Stimulated activated naive CD4-positive, alpha-beta T cell treated with Interleukin-2 at 50 U/mL for 16 hours (primary cell): ENCODE measurements at regions not wholly inside any gene's neighbourhood (a gene's known extent, or its start where the extent isn't known, plus 50 kb on each side); places are given as distances from the start of the nearest gene placed in this dataset.

Source experiments
- DNase-seq: peaks from one replicate; lab custom pipeline; 2025; lab: John Stamatoyannopoulos, UW

DNA sequence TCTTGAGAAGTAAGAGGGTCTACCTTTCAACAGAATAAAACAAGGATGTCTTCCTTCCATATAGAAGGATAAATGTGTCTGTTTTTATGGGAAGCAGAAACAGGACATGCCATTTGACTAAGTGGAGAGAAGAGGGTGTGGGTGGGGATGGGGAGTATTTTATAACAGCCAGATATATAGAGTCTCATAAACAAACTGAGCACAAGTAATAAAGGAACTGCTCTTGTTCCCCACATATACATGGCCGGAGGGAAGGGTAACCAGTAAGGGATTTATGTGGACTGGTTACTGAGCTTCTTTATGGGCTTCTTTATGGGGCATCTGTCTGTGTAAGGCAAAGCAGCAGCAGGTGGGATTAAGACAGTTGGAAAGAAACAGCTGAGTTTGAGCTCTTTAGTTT is 558.1 kb downstream of the REEP3 start:
- no peak for DNase-seq

DNA sequence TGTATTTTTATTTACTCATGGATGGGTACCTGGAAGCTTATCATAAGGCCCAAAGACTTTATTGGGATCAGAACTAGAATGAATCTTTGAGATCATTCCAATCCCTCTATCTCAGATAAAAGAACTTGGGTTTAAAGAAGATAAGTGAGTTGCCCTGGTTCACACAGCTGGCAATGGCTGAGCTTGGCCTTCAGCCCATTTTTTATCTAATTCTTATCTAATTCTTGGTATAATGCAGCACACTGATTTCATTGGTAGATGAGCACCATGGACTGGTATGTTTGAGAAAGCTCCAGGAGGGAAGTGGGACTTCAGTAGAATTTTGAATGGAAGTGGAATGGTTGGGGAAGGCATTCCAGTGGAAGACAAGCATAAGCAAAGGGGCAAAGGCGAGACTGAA is 558.9 kb downstream of the REEP3 start:
- no peak for DNase-seq

- no peak for DNase-seq
Measured at GRCh38 chr10:64081947-64082482, 560.8 kb downstream of the REEP3 start.

DNA sequence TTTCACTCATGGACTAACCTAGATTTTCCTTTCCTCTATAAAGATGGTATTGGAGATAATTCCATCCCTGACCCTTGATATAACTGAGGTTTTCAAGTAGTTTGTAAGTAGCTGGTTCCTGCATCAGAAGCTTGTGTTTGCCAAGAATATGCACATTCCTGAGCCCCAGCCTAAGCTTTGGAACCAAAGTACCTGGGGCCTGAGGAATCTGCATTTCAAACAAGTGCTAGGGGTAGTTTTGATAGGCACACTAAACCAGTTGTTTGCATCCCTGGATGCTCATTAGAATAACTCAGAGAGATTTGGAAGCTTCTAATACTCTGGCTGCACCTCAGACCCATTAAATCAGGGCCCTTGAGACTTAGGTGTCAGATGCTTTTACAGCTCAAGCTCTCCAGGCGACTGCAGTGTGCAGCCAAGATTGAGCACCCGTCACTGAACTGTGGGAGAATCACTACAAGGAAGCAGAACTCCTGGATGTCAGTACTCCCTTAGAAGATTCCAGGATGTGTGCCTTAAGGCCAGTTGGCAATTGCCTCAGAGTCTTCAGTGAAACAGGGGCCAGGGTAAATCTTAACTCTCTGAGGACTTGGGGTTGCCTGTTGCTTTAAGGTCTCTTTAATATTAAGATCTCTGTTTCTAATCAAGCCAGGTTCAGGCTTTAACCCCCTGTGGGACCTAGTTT is 565.0 kb downstream of the REEP3 start:
- DNase-seq: no peak

GRCh38 chr10:64089648-64090047 is 568.4 kb downstream of the REEP3 start:
- no peak for DNase-seq

DNA sequence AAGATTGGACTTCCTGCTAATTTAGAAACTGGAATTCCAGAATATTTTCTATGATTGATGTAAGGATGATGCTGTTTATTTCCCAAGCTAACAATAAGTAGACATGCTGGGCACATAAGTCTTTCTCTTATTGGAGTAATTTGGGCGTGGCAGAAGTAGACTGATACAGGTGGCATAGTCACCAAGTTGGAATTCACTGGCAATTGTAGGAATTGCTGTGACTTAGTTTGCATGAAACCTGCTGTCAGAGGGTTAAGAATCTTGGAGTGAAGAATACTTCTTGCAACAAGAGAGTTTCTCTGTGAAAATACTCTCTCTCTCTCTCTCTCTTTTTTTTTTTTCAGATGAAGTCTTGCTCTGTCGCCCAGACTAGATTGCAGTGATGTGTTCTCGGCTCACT is 569.7 kb downstream of the REEP3 start:
- no peak for DNase-seq

DNA sequence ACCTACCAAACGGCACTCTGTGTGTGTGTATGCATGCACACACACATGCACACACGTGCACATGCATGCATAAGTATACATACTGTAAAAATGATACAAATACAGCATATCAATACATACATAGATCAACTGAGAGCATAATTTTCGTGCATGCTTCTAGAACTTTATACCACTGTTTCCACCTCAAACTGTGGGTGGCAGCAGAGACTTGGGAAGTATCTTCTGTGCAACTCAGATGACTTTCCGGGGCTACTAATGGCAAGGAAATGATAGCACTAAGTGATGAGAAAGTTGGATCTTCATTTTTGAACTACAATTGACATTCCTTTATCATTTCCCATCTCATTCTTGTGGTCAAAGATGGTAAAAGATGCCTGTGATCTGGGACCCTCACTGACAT is 570.7 kb downstream of the REEP3 start:
- DNase-seq: no peak

DNA sequence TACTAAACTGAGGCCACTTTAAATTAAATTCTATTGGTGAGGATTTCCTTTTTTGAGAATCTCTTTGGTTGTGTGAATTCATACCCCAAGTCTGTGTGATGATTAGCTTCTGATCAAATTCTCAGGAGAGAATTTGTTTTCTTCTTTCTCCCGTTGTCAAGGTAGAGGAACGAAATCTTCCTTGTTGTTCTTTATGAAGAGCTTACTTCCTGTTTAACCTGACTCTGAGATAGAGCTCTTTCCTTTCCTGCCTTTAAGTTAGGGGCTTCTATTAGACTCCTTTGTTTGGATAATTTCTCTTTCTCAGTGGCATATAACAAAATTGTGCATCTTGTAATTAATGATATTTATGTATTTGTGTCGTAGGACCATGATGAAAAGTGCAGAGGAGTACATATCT is 572.1 kb downstream of the REEP3 start:
- DNase-seq: no peak

DNA sequence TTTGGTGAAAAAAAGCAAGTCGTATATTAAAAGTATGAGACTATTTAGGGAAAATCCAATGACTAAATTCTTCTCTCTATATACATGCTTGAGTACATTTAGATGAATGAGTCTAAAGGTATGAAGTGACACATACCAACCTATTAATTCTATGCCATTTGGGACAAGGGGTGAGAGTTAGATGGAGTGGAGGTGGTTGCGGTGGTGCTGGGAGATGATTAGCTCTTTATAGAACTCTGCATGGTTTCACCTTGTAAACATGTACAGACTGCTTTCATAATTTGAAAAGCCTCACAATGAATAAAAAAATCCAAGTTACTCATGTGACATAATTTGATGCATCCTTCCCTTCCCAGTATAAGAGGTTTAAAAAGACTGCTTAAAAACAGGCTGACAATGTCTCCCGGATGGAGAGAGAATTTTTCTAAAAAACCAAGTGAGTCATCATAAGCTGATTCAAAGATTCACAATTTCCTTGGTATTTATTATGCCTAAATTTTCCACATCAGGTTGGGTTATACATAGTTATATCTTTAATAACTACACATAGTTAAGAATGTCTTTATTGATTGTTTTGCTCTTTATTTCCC is 572.8 kb downstream of the REEP3 start:
- no peak for DNase-seq

DNA sequence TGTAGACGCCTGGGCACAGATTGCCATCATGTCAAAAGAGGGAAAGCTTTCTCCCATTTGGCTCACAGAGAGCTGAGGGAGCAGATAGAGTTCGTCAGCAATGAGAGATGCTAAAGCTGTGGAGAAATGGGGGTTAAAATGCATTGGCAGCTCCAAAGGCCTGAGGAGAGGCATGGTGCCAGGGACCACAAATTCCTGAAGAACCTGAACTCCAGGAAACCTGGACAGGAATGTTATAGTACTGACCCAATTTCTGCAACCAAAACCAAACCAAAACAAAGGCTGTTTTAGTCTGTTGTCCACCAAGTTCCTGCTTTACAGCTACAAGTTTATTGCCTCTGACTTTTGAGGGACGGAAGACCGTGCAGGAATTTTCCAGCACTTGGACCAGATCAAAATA is 575.7 kb downstream of the REEP3 start:
- no peak for DNase-seq

GRCh38 chr10:64097391-64098122 is 576.4 kb downstream of the REEP3 start:
- no peak for DNase-seq

- DNase-seq: no peak
Measured at GRCh38 chr10:64098994-64099393, 577.8 kb downstream of the REEP3 start.

DNA sequence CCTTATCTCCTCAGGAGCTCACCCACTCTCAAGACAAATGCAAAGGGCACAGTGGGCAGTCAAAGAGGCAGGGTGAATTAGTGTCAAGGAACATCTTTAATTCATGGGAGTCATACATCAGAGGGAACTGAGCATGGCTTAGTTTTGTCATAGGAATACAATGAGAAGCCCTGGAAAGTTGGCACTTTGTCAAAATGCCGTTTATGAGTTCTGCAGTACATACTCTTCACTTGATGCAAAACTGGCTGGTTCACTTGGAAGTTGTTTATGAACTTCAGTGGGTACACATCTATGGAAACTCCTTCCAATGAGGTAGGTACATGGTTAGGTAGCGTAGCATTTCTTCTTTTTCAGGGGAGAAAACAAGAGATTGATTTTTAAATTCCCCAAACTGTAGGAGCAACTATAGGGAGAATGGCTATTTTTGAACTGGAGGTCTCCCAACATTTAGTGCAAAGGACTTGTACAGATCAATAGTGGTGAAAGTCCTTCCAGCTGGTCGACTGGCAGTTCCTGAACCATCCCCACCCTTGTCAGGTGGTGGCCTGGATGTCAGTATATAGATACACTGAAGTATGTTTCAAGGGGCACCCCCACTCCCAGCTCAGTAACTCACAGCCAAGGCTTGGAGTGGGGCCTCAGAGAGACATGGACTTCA is 580.5 kb downstream of the REEP3 start:
- DNase-seq: no peak

GRCh38 chr10:64102264-64102633 is 581.0 kb downstream of the REEP3 start:
- DNase-seq: no peak

DNA sequence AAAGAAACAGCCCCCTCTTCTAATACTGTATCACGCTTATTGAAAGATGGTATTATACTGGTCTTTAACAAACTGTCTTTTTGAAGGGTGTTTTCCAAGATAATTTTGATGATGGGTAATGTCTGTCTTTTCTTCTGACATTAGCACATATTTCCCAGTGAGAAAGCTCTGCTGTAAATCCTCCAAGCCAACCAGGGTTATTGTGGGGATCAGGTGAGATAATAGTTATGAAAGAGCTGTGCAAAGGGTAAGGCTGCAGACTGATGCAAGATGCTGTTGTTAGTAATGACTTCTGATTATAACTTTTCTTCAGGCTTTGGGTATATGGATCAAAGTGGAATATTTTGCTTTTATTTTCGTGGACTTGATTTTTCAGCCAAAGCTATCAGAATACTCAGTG is 581.7 kb downstream of the REEP3 start:
- DNase-seq: no peak

DNA sequence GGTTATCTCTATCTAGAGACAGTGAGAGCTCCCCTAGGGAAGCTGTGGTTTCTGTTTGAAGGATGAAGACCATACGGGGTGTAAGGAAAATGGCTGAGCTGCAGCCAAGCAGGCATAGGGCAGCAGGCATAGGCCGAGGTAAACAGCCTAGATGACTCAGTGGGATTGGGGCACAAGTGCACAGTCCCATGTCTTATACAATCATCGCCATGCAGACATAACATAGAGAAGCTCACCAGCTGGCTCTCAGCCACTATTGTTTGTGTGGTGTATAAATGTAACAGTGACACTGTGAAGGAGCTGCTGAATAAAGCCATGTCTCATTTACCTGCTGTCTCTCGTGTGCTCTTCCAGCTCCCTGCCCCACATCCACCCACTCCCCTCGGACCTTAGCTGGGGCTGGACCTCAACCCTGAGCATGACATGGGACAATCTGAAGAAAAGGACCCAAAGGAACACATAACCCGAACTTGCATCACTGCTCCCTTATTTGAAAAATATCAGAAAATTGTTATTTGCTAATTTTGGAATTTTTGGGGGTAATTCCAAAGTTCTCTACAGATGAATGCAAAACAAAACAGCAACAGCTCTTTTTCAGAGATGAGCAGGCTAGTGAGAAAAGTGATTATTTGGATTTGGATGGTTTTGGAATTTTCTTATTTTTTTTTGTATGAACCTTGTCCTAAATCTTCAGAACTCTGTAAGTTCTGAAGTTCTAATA is 582.7 kb downstream of the REEP3 start:
- no peak for DNase-seq

DNA sequence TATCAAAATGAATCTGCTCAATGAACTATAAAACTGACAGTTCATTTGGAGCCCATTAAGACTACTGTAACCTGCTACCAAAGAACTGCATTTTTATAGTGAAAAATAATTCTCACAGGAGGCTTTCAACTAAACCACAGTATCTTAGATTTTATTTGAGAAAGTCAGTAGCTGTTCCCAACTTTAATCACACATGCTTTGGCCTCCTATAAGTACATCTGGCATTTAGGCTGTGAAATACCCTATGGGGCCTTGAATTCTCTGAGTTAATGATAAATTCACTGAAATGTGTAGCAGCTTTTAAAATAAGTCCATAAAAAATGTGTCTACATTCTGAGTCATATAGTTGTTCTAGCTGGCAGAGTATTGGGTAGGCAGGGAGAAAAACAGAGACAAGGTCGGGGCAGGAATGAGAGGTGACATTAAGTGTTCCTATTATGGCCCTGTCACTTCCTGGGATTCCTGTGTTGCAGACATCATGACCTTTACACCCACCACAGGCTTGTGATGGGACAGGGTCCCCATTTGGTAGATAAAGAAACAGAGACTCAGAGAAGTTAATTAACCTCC is 588.8 kb downstream of the REEP3 start:
- DNase-seq: no peak

GRCh38 chr10:64112701-64113355 is 591.6 kb downstream of the REEP3 start:
- DNase-seq: no peak

GRCh38 chr10:64113375-64113774 is 592.2 kb downstream of the REEP3 start:
- DNase-seq: no peak

DNA sequence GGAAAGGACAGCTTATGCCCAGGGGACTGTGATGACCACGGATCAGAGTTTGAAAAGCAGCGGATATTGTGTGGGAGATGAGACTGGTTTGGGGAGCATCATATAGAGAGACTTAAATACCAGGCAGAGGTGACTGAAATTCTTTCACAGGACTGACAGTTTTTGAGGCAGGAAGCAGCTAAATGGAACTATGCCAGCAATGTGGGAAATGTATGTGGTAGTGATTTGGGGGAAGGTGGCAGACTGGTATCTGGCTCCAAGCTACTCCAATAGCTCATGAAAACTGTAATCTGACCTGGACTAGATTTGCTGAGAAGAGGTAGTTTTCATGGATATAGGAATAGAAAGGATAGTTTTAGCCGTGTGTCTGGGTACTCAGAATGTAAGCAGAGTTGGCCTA is 592.6 kb downstream of the REEP3 start:
- no peak for DNase-seq

- DNase-seq: no peak
Measured at GRCh38 chr10:64115471-64115870, 594.3 kb downstream of the REEP3 start.
